ENCODE measurements at regions not wholly inside any gene's neighbourhood (a gene's known extent, or its start where the extent isn't known, plus 50 kb on each side); places are given as distances from the start of the nearest gene placed in this dataset.

DNA sequence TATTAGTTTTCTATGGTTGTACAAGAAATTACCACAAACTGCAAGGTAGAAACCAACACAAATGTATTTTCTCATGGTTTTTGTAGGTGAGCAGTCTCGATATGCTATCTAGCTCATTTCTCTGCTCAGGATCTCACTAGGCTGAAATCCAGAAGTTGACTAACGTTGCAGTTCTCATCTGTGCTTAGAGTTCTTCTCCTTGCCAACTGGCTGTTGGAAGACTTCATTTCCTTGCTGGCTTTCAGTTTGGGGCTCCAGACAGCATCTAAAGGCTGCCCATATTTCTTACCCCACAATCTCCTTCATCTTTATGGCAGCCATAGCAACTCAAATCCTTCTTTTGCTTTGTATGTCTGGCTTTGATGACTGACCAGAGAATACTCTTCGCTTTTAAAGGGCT lies 362.6 kb upstream of the ADGRL4 start (continued):
- TF ChIP-seq TGIF2 (CRISPR knock-in tag; IDR thresholded peaks at IDR 0.05) (no peak), ZKSCAN5 (CRISPR knock-in tag; IDR thresholded peaks at IDR 0.05) (no peak), ZNF468 (CRISPR knock-in tag; IDR thresholded peaks at IDR 0.05) (no peak), ZNF333 (CRISPR knock-in tag; IDR thresholded peaks at IDR 0.05; ENCODE audit: borderline replicate concordance) (no peak), ZNF629 (CRISPR knock-in tag; conservative IDR thresholded peaks at IDR 0.05) (no peak), ZNF549 (CRISPR knock-in tag; IDR thresholded peaks at IDR 0.05) (no peak), NFIB (CRISPR knock-in tag; IDR thresholded peaks at IDR 0.05; ENCODE audit: borderline replicate concordance) (no peak)
- TF ChIP-seq, protein P1, sequence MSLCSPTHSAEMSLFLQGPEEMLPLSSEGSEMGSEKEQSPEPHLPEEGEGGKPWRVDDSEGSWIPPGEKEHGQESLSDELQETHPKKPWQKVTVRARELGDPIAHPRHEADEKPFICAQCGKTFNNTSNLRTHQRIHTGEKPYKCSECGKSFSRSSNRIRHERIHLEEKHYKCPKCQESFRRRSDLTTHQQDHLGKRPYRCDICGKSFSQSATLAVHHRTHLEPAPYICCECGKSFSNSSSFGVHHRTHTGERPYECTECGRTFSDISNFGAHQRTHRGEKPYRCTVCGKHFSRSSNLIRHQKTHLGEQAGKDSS (CRISPR knock-in tag; IDR thresholded peaks at IDR 0.05; ENCODE audit: borderline replicate concordance, low read depth) = no peak
- TF ChIP-seq, protein P2, sequence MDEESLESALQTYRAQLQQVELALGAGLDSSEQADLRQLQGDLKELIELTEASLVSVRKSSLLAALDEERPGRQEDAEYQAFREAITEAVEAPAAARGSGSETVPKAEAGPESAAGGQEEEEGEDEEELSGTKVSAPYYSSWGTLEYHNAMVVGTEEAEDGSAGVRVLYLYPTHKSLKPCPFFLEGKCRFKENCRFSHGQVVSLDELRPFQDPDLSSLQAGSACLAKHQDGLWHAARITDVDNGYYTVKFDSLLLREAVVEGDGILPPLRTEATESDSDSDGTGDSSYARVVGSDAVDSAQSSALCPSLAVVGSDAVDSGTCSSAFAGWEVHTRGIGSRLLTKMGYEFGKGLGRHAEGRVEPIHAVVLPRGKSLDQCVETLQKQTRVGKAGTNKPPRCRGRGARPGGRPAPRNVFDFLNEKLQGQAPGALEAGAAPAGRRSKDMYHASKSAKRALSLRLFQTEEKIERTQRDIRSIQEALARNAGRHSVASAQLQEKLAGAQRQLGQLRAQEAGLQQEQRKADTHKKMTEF (CRISPR knock-in tag; IDR thresholded peaks at IDR 0.05) = no peak

GRCh38 chr1:79364896-79365295 lies 358.4 kb upstream of the ADGRL4 start:
- H3K9ac ChIP-seq (ENCODE audit: insufficient read depth, low read depth, low read length) = no peak overlapping the region
- no peak for ATAC-seq
- H3K4me1 ChIP-seq (ENCODE audit: insufficient read depth, low read length) = no peaks in the 10 kb centered on the region
- in situ Hi-C loops (cut with HindIII; ENCODE audit: extremely low pct_ligation_motif_present, low pct_unique_long_range_greater_than_20kb) = loop anchor here (25.0 kb wide), 1 partner anchor 528 kb away; no protein-coding TSS in a partner anchor
- intact Hi-C loops (cut with micrococcal nuclease; ENCODE audit: unreplicated experiment) = no loop called here
- 38% methylated on average over 1 of the region's 1 CpG for WGBS (ENCODE audit: low lambda C conversion rate)
- peaks cover 71% of the 10 kb centered on the region for H3K9me3 ChIP-seq (ENCODE audit: low read length)
- H2AFZ ChIP-seq (ENCODE audit: low read length) = no peak overlapping the region
- no peak overlapping the region for H3K4me2 ChIP-seq (ENCODE audit: low read depth, low read length)
- FAIRE-seq = no peak
- no peaks in the 10 kb centered on the region for H3K36me3 ChIP-seq (replicated peaks in 1 of 2; ENCODE audit: control insufficient read depth in 1 of 2, insufficient read depth in 2 of 2, low read length in 2 of 2)
- no TSS peak for BruUV-seq (replicated peaks)
- no peaks in the 10 kb centered on the region for H4K20me1 ChIP-seq (ENCODE audit: insufficient read depth, low read length)
- ChIA-PET POLR2A (no interaction called here), CTCF (ENCODE audit: low intra/inter-chr PET ratio, low total read pairs) (no interaction called here)
- no peaks in the 10 kb centered on the region for H3K27me3 ChIP-seq (ENCODE audit: control insufficient read depth in 1 of 2, insufficient read depth in 2 of 2, low read length in 2 of 2)
- no peak for DNase-seq (ENCODE audit: low spot score)
- no peak overlapping the region for H3K4me3 ChIP-seq (replicated peaks in 1 of 3; ENCODE audit: insufficient read depth in 1 of 3, low read depth in 2 of 3, low read length in 3 of 3)
- H3K79me2 ChIP-seq (ENCODE audit: insufficient read depth, low read length) = no peaks in the 10 kb centered on the region
- H3K27ac ChIP-seq (ENCODE audit: extremely low read length, insufficient read depth, low read length) = no peak overlapping the region
- no peak for TF ChIP-seq TEF (CRISPR knock-in tag; IDR thresholded peaks at IDR 0.05)
- TF ChIP-seq ADNP (CRISPR knock-in tag; IDR thresholded peaks at IDR 0.05) = no peak
- TF ChIP-seq CHD4 (IDR thresholded peaks at IDR 0.05; ENCODE audit: borderline replicate concordance, low read length) = no peak
- TF ChIP-seq GATAD1 (CRISPR knock-in tag; IDR thresholded peaks at IDR 0.05) = no peak
- no peak for TF ChIP-seq ZNF768 (CRISPR knock-in tag; IDR thresholded peaks at IDR 0.05)
- no peak for TF ChIP-seq HOXA7 (CRISPR knock-in tag; IDR thresholded peaks at IDR 0.05)
- TF ChIP-seq ZNF670 (CRISPR knock-in tag; IDR thresholded peaks at IDR 0.05; ENCODE audit: borderline replicate concordance) = no peak
- TF ChIP-seq POLR2AphosphoS5 (IDR thresholded peaks at IDR 0.05; ENCODE audit: low read depth, low read length) = no peak
- TF ChIP-seq THAP7 (CRISPR knock-in tag; IDR thresholded peaks at IDR 0.05) = no peak
- TF ChIP-seq POLR2A (IDR thresholded peaks at IDR 0.05; ENCODE audit: insufficient read depth in 1 of 2, low read depth in 2 of 2, low read length in 2 of 2) = no peak
- TF ChIP-seq TRIM24 (CRISPR knock-in tag; IDR thresholded peaks at IDR 0.05) = no peak
- TF ChIP-seq ZNF597 (CRISPR knock-in tag; IDR thresholded peaks at IDR 0.05) = no peak
- TF ChIP-seq HMG20B (CRISPR knock-in tag; conservative IDR thresholded peaks at IDR 0.05) = no peak
- no peak for TF ChIP-seq PCBP2 (optimal IDR thresholded peaks at IDR 0.05; ENCODE audit: low read depth, low read length, poor library complexity, severe bottlenecking)

All from HepG2 (cell line).